GM18870 (cell line): ENCODE measurements at regions not wholly inside any gene's neighbourhood (a gene's known extent, or its start where the extent isn't known, plus 50 kb on each side); places are given as distances from the start of the nearest gene placed in this dataset.
"Not testable (repeated sequence)": the region's sequence is repeated elsewhere in the genome, so short reads cannot be mapped to it uniquely, and the experiment has no call there.

ENCODE experiments used
- ATAC-seq: cut with Tn5 transposase; IDR thresholded peaks from one replicate; pipeline ENCODE4 v1.9.1; 2021; ENCODE audit warnings: moderate library complexity; ENCODE audit not compliant: unreplicated experiment

GRCh38 chr17:31629696-31630470, 229.2 kb downstream of the COPRS start:
- no peak for ATAC-seq

GRCh38 chr17:31627960-31628359, 231.1 kb downstream of the COPRS start:
- no peak for ATAC-seq

GRCh38 chr17:31623990-31624389, 232.5 kb downstream of the RAB11FIP4 start:
- ATAC-seq: no peak

GRCh38 chr17:31622500-31622899, 231.0 kb downstream of the RAB11FIP4 start:
- ATAC-seq: no peak

- ATAC-seq: no peak
These were observed 230.1 kb downstream of the RAB11FIP4 start for GRCh38 chr17:31621566-31621965.

- not testable (repeated sequence) for ATAC-seq
These were observed 219.6 kb downstream of the RAB11FIP4 start for GRCh38 chr17:31611053-31611452.

- no peak for ATAC-seq
These were observed 218.8 kb downstream of the RAB11FIP4 start for GRCh38 chr17:31609996-31610910.

- no peak for ATAC-seq
These were observed 217.9 kb downstream of the RAB11FIP4 start for GRCh38 chr17:31609331-31609730.

GRCh38 chr17:31608659-31609254, 217.3 kb downstream of the RAB11FIP4 start:
- ATAC-seq: no peak

GRCh38 chr17:31605761-31606160, 214.3 kb downstream of the RAB11FIP4 start:
- ATAC-seq: no peak

- no peak for ATAC-seq
These were observed 213.5 kb downstream of the RAB11FIP4 start for GRCh38 chr17:31604936-31605335.

GRCh38 chr17:31600144-31600543, 208.7 kb downstream of the RAB11FIP4 start:
- not testable (repeated sequence) for ATAC-seq

- no peak for ATAC-seq
These were observed 207.6 kb downstream of the RAB11FIP4 start for GRCh38 chr17:31598921-31599571.

- no peak for ATAC-seq
These were observed 206.9 kb downstream of the RAB11FIP4 start for GRCh38 chr17:31598399-31598782.

- no peak for ATAC-seq
These were observed 206.3 kb downstream of the RAB11FIP4 start for GRCh38 chr17:31597646-31598398.

- ATAC-seq: peak; percentile 73
These were observed 205.2 kb downstream of the RAB11FIP4 start for GRCh38 chr17:31596382-31597323.

- ATAC-seq: no peak
These were observed 204.3 kb downstream of the RAB11FIP4 start for GRCh38 chr17:31595666-31596381.

GRCh38 chr17:31595076-31595475, 203.6 kb downstream of the RAB11FIP4 start:
- ATAC-seq: no peak

GRCh38 chr17:31594416-31594815, 202.9 kb downstream of the RAB11FIP4 start:
- no peak for ATAC-seq
